GM12801 (cell line): ENCODE measurements at regions not wholly inside any gene's neighbourhood (a gene's known extent, or its start where the extent isn't known, plus 50 kb on each side); places are given as distances from the start of the nearest gene placed in this dataset.

Experiments
- CTCF ChIP-seq: IDR thresholded peaks from one replicate; pipeline ENCODE4 v1.5.1; 2011; ENCODE audit warnings: control low read depth; ENCODE audit not compliant: insufficient read length; ENCODE audit errors: extremely low read depth

DNA sequence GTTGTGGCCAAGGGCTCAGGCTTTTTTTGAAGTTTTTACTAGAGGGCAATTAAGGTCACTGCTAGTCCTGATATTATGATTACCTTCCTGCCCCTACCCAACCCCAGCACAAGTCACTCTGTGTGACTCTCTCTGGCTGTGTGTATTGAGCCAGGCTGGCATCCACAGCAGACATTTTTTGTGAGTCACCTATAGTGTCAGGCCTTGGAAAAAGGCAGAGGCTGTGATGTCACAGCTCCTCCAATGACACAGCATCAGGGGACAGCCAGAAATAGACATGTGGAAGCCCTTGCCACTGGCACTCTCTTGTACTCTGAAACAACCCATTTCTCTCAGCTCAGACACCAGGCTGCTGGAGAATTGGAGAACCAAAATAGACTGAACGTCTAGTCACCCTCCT lies 145.4 kb downstream of the NMUR2 start:
- TF ChIP-seq CTCF, result no peak

DNA sequence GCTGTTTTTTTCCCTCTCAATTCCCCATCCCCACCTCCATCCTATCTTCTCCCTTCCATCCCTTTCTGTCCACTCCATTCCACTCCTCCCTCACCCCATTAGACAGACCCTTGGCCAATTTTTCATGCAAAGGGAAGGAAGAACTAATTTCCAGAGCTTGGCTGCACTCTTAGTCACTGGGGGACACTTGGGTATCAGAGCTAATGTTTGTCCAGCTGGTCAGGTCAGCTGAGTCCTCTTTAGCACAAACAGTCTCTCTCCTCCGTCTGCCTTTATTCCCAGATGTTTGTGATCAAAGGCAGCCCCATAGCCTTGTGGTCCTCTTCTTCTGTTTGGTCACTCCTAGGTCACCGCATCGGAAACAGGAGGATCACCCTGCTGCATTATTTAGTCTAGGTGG lies 148.5 kb downstream of the NMUR2 start:
- no peak for TF ChIP-seq CTCF

DNA sequence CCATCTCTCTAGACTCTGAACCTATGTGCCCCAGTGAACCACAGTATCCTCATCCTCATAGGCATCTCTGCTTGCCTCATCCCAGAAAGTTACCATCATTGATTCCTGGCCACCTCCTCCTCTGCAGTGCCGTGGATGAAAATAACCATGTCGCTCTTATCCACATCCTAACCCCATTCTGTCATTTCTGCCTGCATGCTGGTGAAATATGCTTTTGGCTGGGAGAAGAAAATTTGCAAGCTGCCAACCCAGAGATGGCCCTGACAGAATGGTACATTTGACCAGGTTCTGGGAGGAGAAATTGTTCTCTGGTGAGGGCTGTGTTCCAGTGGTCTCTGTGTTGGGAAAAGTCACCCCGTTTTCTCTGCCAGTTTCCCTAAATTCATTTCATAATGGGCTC lies 149.7 kb downstream of the NMUR2 start:
- no peak for TF ChIP-seq CTCF

GRCh38 chr5:152247850-152248385 lies 157.2 kb downstream of the NMUR2 start:
- TF ChIP-seq CTCF, result no peak

DNA sequence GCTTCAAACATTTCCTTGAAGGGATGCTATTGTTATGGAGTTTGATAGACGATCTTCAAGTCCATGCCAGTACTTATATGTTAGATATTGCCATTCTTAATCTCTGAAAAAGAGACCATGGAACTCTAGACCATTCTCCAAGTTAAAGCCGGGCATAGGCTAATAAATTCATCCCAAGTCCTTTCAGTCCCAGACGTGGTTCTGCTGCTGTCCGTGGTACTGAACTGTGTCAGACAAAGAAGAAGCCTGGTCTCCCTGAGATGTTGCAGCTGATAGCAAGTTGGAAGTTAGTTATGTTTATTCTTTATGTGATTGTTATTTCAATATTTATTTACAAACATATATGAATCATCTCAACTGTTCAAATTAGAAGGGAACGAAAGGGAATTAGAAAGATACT lies 158.7 kb downstream of the NMUR2 start:
- no peak for TF ChIP-seq CTCF

- TF ChIP-seq CTCF, result no peak
Measured at GRCh38 chr5:152237531-152237930, 167.5 kb downstream of the NMUR2 start.

DNA sequence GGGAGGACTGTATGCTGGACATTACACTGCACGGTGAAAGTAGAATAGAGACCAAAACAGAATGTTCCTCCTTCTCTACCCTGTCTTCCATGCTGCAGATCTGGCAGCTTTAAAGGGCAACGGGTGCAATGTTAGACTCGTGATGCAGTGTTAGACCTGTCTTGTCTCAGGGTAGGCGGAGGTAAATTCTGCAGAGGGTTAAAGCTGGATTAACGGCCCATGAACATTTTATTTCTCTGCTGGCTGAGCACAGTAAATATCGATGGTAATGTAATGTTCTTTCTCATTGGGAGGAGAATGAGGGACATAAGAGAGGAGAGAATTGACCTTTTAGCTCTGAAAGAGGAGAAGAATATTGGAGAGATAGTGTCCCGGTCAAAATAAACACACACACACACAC lies 178.9 kb downstream of the NMUR2 start:
- TF ChIP-seq CTCF, result no peak
